A673 (cell line): ENCODE measurements at regions not wholly inside any gene's neighbourhood (a gene's known extent, or its start where the extent isn't known, plus 50 kb on each side); places are given as distances from the start of the nearest gene placed in this dataset.

ENCODE experiments used
- BruUV-seq: library from RNA; stranded (reverse); fragments of 400-500 nt; replicated peaks from 2 replicates; lab custom pipeline; 2021; lab: Mats Ljungman, UMichigan
- CTCF ChIA-PET: fragments of 300-600 bp; sonication (Branson Sonifier 250); formaldehyde crosslinking; loops from one replicate; lab custom pipeline; 2022; ENCODE audit warnings: antibody characterized with exemption; lab: Charles Lee
- POLR2A ChIA-PET: fragments of 300-600 bp; sonication (Branson Sonifier 250); formaldehyde crosslinking; loops from one replicate; lab custom pipeline; 2022; ENCODE audit warnings: antibody characterized with exemption; ENCODE audit not compliant: low non-redundant PET; lab: Charles Lee
- DNase-seq: peaks from one replicate; pipeline ENCODE4 v3.0.0-alpha.2; 2015; ENCODE audit warnings: low spot score
- H3K27ac ChIP-seq: fragments of 200-600 bp; sonication (generic); 2 replicates; pipeline ENCODE4 v1.5.1; 2016; ENCODE audit warnings: mixed run types, low read depth, mild to moderate bottlenecking, mixed read lengths, antibody characterized with exemption, low read length; ENCODE audit not compliant: poor library complexity, severe bottlenecking
- H3K27me3 ChIP-seq: fragments of 200-600 bp; sonication (generic); replicated peaks from 2 replicates; pipeline ENCODE4 v1.6.1; 2017; ENCODE audit warnings: mixed run types, low read depth, mild to moderate bottlenecking, mixed read lengths, antibody characterized with exemption, low read length; ENCODE audit not compliant: insufficient read depth, poor library complexity
- H3K36me3 ChIP-seq: fragments of 200-600 bp; sonication (generic); 2 replicates; pipeline ENCODE4 v1.6.1; 2016; ENCODE audit warnings: mixed run types, mild to moderate bottlenecking, mixed read lengths, antibody characterized with exemption, low read length; ENCODE audit not compliant: insufficient read depth, poor library complexity, severe bottlenecking
- H3K4me1 ChIP-seq: fragments of 200-600 bp; sonication (generic); 2 replicates; pipeline ENCODE4 v1.6.1; 2017; ENCODE audit warnings: mixed run types, mild to moderate bottlenecking, mixed read lengths, antibody characterized with exemption, low read length; ENCODE audit not compliant: insufficient read depth, poor library complexity, severe bottlenecking
- H3K4me3 ChIP-seq: fragments of 200-600 bp; sonication (generic); 2 replicates; pipeline ENCODE4 v1.5.1; 2016; ENCODE audit warnings: low read depth, mixed run types, mild to moderate bottlenecking, mixed read lengths, low read length; ENCODE audit not compliant: poor library complexity, severe bottlenecking
- H3K9me3 ChIP-seq: fragments of 200-600 bp; sonication (generic); 2 replicates; pipeline ENCODE4 v1.6.1; 2016; ENCODE audit warnings: mixed run types, low read depth, mild to moderate bottlenecking, mixed read lengths, antibody characterized with exemption, low read length; ENCODE audit not compliant: poor library complexity, severe bottlenecking
- CTCF ChIP-seq: fragments of 300-800, 200-600 bp; sonication (generic); conservative IDR thresholded peaks from 2 replicates; pipeline ENCODE4 v1.5.1; 2017; ENCODE audit warnings: low read depth, mild to moderate bottlenecking, antibody characterized with exemption, low read length, moderate library complexity, mixed read lengths
- EZH2 ChIP-seq: fragments of 200-600 bp; sonication (generic); IDR thresholded peaks from 2 replicates; pipeline ENCODE4 v1.6.1; 2017; ENCODE audit warnings: borderline replicate concordance, low read depth, mild to moderate bottlenecking, mixed read lengths, antibody characterized with exemption, low read length; ENCODE audit not compliant: poor library complexity, severe bottlenecking
- intact Hi-C: fragments of 100-400 bp; cut with micrococcal nuclease; formaldehyde crosslinking; loops from one replicate; pipeline ENCODE4 v1.10.0; 2022; ENCODE audit not compliant: unreplicated experiment

- Histone ChIP-seq H3K27ac (no peak overlapping the region), H3K27me3 (no peaks in the 10 kb centered on the region), H3K4me3 (no peak overlapping the region), H3K4me1 (no peaks in the 10 kb centered on the region), H3K9me3 (no peaks in the 10 kb centered on the region), H3K36me3 (no peaks in the 10 kb centered on the region)
- intact Hi-C loops: no loop called here
- TF ChIP-seq EZH2 (no peak), CTCF (no peak)
- no TSS peak for BruUV-seq
- ChIA-PET CTCF (no interaction called here), POLR2A (no interaction called here)
- no peak for DNase-seq
Observed at GRCh38 chr4:111954550-111954949, 190.7 kb upstream of the FAM241A start.

- no peak for TF ChIP-seq CTCF
- no peaks in the 10 kb centered on the region for H3K9me3 ChIP-seq
- H3K4me1 ChIP-seq: no peaks in the 10 kb centered on the region
- no peaks in the 10 kb centered on the region for H3K36me3 ChIP-seq
- ChIA-PET CTCF (no interaction called here), POLR2A (no interaction called here)
- no TSS peak for BruUV-seq
- H3K27ac ChIP-seq: no peak overlapping the region
- no peak overlapping the region for H3K4me3 ChIP-seq
- DNase-seq: no peak
- no peaks in the 10 kb centered on the region for H3K27me3 ChIP-seq
- intact Hi-C loops: no loop called here
Observed at GRCh38 chr4:111955001-111955400, 190.3 kb upstream of the FAM241A start.

GRCh38 chr4:111957116-111957515, 188.1 kb upstream of the FAM241A start:
- no TSS peak for BruUV-seq
- TF ChIP-seq EZH2: no peak
- TF ChIP-seq CTCF: no peak
- H3K27me3 ChIP-seq: no peaks in the 10 kb centered on the region
- no peak overlapping the region for H3K27ac ChIP-seq
- no peak for DNase-seq
- no peak overlapping the region for H3K4me3 ChIP-seq
- ChIA-PET POLR2A (no interaction called here), CTCF (no interaction called here)
- no peaks in the 10 kb centered on the region for H3K36me3 ChIP-seq
- intact Hi-C loops: no loop called here
- no peaks in the 10 kb centered on the region for H3K9me3 ChIP-seq
- no peaks in the 10 kb centered on the region for H3K4me1 ChIP-seq
